K562 (cell line): ENCODE measurements at regions not wholly inside any gene's neighbourhood (a gene's known extent, or its start where the extent isn't known, plus 50 kb on each side); places are given as distances from the start of the nearest gene placed in this dataset.

Source experiments
- ATAC-seq: fragments of 200-7000 bp; cut with Tn5 transposase; 3 replicates; pipeline ENCODE4 v1.9.1; 2020; ENCODE audit warnings: moderate library complexity
- BruUV-seq: library from RNA; stranded (reverse); fragments of 400-500 nt; replicated peaks from 2 replicates; lab custom pipeline; 2021; lab: Mats Ljungman, UMichigan
- CTCF ChIA-PET: fragments of 300-600 bp; formaldehyde crosslinking; extraction: SDS; loops from one replicate; lab custom pipeline; 2021; ENCODE audit warnings: low intra/inter-chr PET ratio; lab: Yijun Ruan, JAX
- POLR2A ChIA-PET: fragments of 300-600, 350-650 bp; sonication (Branson Sonifier 250); formaldehyde crosslinking; extraction: SDS; loops from one replicate; lab custom pipeline; 2021; ENCODE audit warnings: antibody characterized with exemption, inconsistent platforms; lab: Yijun Ruan, JAX
- DNase-seq, 4 experiments: peaks; one replicate each; pipeline versions ENCODE4 v3.0.0 to v3.0.0-alpha.2; 2011 to 2018; ENCODE audit warnings: low spot score in 3 of 4, mixed read lengths in 3 of 4; ENCODE audit errors: extremely low read depth in 1 of 4
- FAIRE-seq: peaks from 2 replicates; lab custom pipeline; 2011; peaks lifted over from hg19 to GRCh38; lab: Jason Lieb, UNC
- H2AFZ ChIP-seq: 2 replicates; pipeline ENCODE4 v1.6.0; 2011; ENCODE audit warnings: low read depth, low read length, control low read depth, inconsistent platforms
- H3K27ac ChIP-seq: fragments of 200-600 bp; 3 replicates; pipeline ENCODE4 v1.8.0; 2011; ENCODE audit warnings: low read depth, mild to moderate bottlenecking, control low read depth, inconsistent platforms, low read length, moderate library complexity, mixed read lengths; ENCODE audit errors: extremely low read depth
- H3K27me3 ChIP-seq, 2 experiments: fragments of 300-600 bp in 1 of 2; 2 replicates in 1 of 2; 3 replicates in 1 of 2; pipeline versions ENCODE4 v1.6.0 to v1.8.0; 2011; ENCODE audit warnings: inconsistent platforms in 2 of 2, low read length in 2 of 2, mild to moderate bottlenecking in 1 of 2, mixed read lengths in 1 of 2, moderate library complexity in 1 of 2; ENCODE audit not compliant: control insufficient read depth in 2 of 2, insufficient read depth in 2 of 2
- H3K36me3 ChIP-seq: fragments of 300-600 bp; 3 replicates; pipeline ENCODE4 v1.8.0; 2011; ENCODE audit warnings: mild to moderate bottlenecking, low read length, inconsistent platforms; ENCODE audit not compliant: control insufficient read depth, insufficient read depth
- H3K4me1 ChIP-seq, 2 experiments: fragments of 200-600 bp in 1 of 2; replicated peaks in 1 of 2; 2 replicates in 1 of 2; 3 replicates in 1 of 2; pipeline versions ENCODE4 v1.5.1 to v1.8.0; 2011; ENCODE audit warnings: inconsistent platforms in 2 of 2, low read length in 2 of 2, mild to moderate bottlenecking in 1 of 2, mixed read lengths in 1 of 2, moderate library complexity in 1 of 2; ENCODE audit not compliant: control insufficient read depth in 2 of 2, insufficient read depth in 2 of 2
- H3K4me2 ChIP-seq: 2 replicates; pipeline ENCODE4 v1.6.1; 2011; ENCODE audit warnings: low read length, control low read depth, inconsistent platforms, mixed read lengths; ENCODE audit not compliant: insufficient read depth
- H3K4me3 ChIP-seq: fragments of 200-600 bp; sonication (generic), shearing (Covaris generic); 2 replicates; pipeline ENCODE4 v1.5.1; 2016; ENCODE audit warnings: control low read depth, inconsistent platforms
- H3K79me2 ChIP-seq: fragments of 200-600 bp; 3 replicates; pipeline ENCODE4 v1.8.0; 2011; ENCODE audit warnings: low read length, inconsistent platforms; ENCODE audit not compliant: control insufficient read depth, insufficient read depth
- H3K9ac ChIP-seq, 2 experiments: 2 replicates each; pipeline versions ENCODE4 v1.6.0 to v1.6.1; 2011; ENCODE audit warnings: low read depth in 2 of 2, low read length in 2 of 2, control low read depth in 1 of 2, inconsistent platforms in 1 of 2, mild to moderate bottlenecking in 1 of 2, mixed read lengths in 1 of 2; ENCODE audit not compliant: insufficient read depth in 1 of 2
- H3K9me1 ChIP-seq: one replicate; pipeline ENCODE4 v1.6.0; 2011; ENCODE audit warnings: inconsistent platforms, mild to moderate bottlenecking, low read length, moderate library complexity; ENCODE audit not compliant: control insufficient read depth, insufficient read depth
- H3K9me3 ChIP-seq: replicated peaks from 2 replicates; pipeline ENCODE4 v1.5.1; 2011; ENCODE audit warnings: low read depth, low read length, inconsistent platforms; ENCODE audit not compliant: control insufficient read depth, insufficient read depth
- H4K20me1 ChIP-seq: replicated peaks from 2 replicates; pipeline ENCODE4 v1.6.1; 2011; ENCODE audit warnings: low read length, inconsistent platforms, mixed read lengths; ENCODE audit not compliant: control insufficient read depth, insufficient read depth
- FIP1L1 ChIP-seq: fragments of 200-400 bp; formaldehyde crosslinking; IDR thresholded peaks from 2 replicates; pipeline ENCODE4 v1.6.1; 2018; ENCODE audit warnings: mild to moderate bottlenecking, low read depth, low read length; ENCODE audit not compliant: poor library complexity, severe bottlenecking
- HOXB6 ChIP-seq: fragments of 250-450 bp; sonication (Bioruptor Pico); IDR thresholded peaks from 2 replicates; pipeline ENCODE4 v1.5.1; 2022; ENCODE audit warnings: mild to moderate bottlenecking, borderline replicate concordance
- SRF ChIP-seq, 2 experiments: fragments of 250-450, 450-650 bp in 1 of 2; sonication (Bioruptor Pico) in 1 of 2; sonication (generic) in 1 of 2; formaldehyde crosslinking; IDR thresholded peaks; 2 replicates each; pipeline versions ENCODE4 v1.5.0 to v1.5.1; 2020 to 2022; ENCODE audit warnings: mild to moderate bottlenecking in 1 of 2, missing genetic modification reagents in 1 of 2
- ZNF311 ChIP-seq: fragments of 250-450 bp; sonication (Bioruptor Pico); IDR thresholded peaks from 2 replicates; pipeline ENCODE4 v1.4.0; 2020; ENCODE audit warnings: mild to moderate bottlenecking, moderate library complexity
- WGBS: fragments of 100-300 bp; shearing (Covaris generic); methylation state at CpG from one replicate; pipeline ENCODE4 v1.1.6; 2016; ENCODE audit warnings: low coverage, mixed read lengths; ENCODE audit not compliant: insufficient coverage; ENCODE audit errors: missing lambda C conversion rate; 5-methylcytosine and 5-hydroxymethylcytosine counted together
- in situ Hi-C: fragments of 300-500 bp; cut with MboI; formaldehyde crosslinking; loops from 4 replicates; pipeline ENCODE4 v1.15.0; 2018; ENCODE audit warnings: inconsistent platforms, mixed read lengths
- intact Hi-C: fragments of 100-400 bp; cut with micrococcal nuclease; formaldehyde crosslinking; loops from 2 replicates; pipeline ENCODE4 v1.14.2; 2022
- TF ChIP-seq, protein P1 (sequence below): sonication (generic); IDR thresholded peaks from 2 replicates; pipeline ENCODE4 v1.6.1; 2016
- TF ChIP-seq, protein P2 (sequence below): fragments of 200-800 bp; sonication (Bioruptor generic); IDR thresholded peaks from 2 replicates; pipeline ENCODE4 v1.6.1; 2016; ENCODE audit warnings: missing genetic modification characterization, missing compliant biosample characterization
- TF ChIP-seq, protein P3 (sequence below): fragments of 450-650 bp; conservative IDR thresholded peaks from 2 replicates; pipeline ENCODE4 v1.6.1; 2016; ENCODE audit warnings: missing genetic modification characterization, low read depth, mild to moderate bottlenecking, control low read depth, missing compliant biosample characterization

DNA sequence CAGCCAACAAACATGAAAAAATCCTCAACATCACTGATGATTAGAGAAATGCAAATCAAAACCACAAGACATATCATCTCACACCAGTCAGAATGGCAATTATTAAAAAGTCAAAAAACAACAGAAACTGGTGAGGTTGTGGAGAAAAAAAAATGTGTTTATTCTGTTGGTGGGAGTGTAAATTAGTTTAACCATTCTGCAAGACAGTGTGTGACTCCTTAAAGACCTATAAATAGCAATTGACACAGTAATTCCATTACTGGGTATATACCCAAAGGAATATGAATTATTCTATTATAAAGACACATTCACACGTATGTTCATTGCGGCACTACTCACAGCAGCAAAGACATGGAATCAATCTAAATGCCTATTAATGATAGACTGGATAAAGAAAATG is 427.3 kb upstream of the CHORDC1 start:
- FAIRE-seq (no peak), ATAC-seq (no peak), DNase-seq (no peak)
- intact Hi-C loops (no loop called here), in situ Hi-C loops (no loop called here)
- Histone ChIP-seq H2AFZ (no peak overlapping the region), H3K79me2 (no peaks in the 10 kb centered on the region), H3K36me3 (no peaks in the 10 kb centered on the region), H3K4me1 (no peaks in the 10 kb centered on the region), H3K4me3 (no peak overlapping the region), H3K27ac (no peak overlapping the region), H3K9me1 (no peaks in the 10 kb centered on the region), H3K9ac (no peak overlapping the region), H3K9me3 (no peaks in the 10 kb centered on the region), H3K27me3 (no peaks in the 10 kb centered on the region), H3K4me2 (no peak overlapping the region), H4K20me1 (no peaks in the 10 kb centered on the region)
- ChIA-PET POLR2A (no interaction called here), CTCF (no interaction called here)
- BruUV-seq: no TSS peak
- WGBS: 0% methylated on average over 2 of the region's 2 CpGs
- no peak for TF ChIP-seq ZNF311 (CRISPR knock-in tag)
- TF ChIP-seq FIP1L1: no peak
- no peak for TF ChIP-seq SRF (CRISPR knock-in tag; IDR thresholded peaks at IDR 0.05)

DNA sequence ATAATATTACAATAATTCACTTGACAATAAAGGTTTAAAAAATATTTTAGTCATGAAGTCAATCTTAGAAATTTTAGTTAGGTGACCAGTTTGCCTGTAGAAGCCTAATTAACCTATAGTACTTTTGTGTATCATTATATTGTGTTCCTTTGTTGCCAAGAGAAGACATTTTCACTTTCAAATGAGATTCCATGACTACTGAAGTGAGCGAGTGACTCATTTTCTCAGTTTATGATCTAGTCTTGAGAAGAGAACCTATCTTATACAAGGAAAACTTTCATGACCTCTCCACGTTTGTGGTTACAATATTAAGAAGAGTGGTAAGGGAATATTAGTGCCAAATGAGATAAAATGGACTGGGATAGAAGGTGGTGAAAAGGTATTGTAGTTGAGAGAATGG is 423.9 kb upstream of the CHORDC1 start:
- no peaks in the 10 kb centered on the region for H3K79me2 ChIP-seq
- H3K4me1 ChIP-seq: no peaks in the 10 kb centered on the region
- no peak overlapping the region for H3K4me3 ChIP-seq
- no peak overlapping the region for H2AFZ ChIP-seq
- no peaks in the 10 kb centered on the region for H4K20me1 ChIP-seq
- no peak for TF ChIP-seq HOXB6 (CRISPR knock-in tag)
- TF ChIP-seq, protein P1, sequence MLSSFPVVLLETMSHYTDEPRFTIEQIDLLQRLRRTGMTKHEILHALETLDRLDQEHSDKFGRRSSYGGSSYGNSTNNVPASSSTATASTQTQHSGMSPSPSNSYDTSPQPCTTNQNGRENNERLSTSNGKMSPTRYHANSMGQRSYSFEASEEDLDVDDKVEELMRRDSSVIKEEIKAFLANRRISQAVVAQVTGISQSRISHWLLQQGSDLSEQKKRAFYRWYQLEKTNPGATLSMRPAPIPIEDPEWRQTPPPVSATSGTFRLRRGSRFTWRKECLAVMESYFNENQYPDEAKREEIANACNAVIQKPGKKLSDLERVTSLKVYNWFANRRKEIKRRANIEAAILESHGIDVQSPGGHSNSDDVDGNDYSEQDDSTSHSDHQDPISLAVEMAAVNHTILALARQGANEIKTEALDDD: no peak
- TF ChIP-seq, protein P2, sequence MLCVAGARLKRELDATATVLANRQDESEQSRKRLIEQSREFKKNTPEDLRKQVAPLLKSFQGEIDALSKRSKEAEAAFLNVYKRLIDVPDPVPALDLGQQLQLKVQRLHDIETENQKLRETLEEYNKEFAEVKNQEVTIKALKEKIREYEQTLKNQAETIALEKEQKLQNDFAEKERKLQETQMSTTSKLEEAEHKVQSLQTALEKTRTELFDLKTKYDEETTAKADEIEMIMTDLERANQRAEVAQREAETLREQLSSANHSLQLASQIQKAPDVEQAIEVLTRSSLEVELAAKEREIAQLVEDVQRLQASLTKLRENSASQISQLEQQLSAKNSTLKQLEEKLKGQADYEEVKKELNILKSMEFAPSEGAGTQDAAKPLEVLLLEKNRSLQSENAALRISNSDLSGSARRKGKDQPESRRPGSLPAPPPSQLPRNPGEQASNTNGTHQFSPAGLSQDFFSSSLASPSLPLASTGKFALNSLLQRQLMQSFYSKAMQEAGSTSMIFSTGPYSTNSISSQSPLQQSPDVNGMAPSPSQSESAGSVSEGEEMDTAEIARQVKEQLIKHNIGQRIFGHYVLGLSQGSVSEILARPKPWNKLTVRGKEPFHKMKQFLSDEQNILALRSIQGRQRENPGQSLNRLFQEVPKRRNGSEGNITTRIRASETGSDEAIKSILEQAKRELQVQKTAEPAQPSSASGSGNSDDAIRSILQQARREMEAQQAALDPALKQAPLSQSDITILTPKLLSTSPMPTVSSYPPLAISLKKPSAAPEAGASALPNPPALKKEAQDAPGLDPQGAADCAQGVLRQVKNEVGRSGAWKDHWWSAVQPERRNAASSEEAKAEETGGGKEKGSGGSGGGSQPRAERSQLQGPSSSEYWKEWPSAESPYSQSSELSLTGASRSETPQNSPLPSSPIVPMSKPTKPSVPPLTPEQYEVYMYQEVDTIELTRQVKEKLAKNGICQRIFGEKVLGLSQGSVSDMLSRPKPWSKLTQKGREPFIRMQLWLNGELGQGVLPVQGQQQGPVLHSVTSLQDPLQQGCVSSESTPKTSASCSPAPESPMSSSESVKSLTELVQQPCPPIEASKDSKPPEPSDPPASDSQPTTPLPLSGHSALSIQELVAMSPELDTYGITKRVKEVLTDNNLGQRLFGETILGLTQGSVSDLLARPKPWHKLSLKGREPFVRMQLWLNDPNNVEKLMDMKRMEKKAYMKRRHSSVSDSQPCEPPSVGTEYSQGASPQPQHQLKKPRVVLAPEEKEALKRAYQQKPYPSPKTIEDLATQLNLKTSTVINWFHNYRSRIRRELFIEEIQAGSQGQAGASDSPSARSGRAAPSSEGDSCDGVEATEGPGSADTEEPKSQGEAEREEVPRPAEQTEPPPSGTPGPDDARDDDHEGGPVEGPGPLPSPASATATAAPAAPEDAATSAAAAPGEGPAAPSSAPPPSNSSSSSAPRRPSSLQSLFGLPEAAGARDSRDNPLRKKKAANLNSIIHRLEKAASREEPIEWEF (CRISPR knock-in tag): no peak
- TF ChIP-seq, protein P3, sequence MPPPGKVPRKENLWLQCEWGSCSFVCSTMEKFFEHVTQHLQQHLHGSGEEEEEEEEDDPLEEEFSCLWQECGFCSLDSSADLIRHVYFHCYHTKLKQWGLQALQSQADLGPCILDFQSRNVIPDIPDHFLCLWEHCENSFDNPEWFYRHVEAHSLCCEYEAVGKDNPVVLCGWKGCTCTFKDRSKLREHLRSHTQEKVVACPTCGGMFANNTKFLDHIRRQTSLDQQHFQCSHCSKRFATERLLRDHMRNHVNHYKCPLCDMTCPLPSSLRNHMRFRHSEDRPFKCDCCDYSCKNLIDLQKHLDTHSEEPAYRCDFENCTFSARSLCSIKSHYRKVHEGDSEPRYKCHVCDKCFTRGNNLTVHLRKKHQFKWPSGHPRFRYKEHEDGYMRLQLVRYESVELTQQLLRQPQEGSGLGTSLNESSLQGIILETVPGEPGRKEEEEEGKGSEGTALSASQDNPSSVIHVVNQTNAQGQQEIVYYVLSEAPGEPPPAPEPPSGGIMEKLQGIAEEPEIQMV (tag): no peak
- H3K9ac ChIP-seq: no peak overlapping the region
- 0 out of 2 replicates have a peak, but pooled peaks cover 1% of the 10 kb centered on the region for H3K9me3 ChIP-seq
- intact Hi-C loops: no loop called here
- no peak overlapping the region for H3K4me2 ChIP-seq
- H3K9me1 ChIP-seq: no peaks in the 10 kb centered on the region
- no peak for FAIRE-seq
- ChIA-PET CTCF (no interaction called here), POLR2A (no interaction called here)
- in situ Hi-C loops: no loop called here
- no peaks in the 10 kb centered on the region for H3K27me3 ChIP-seq
- DNase-seq: no peak
- ATAC-seq: no peak
- BruUV-seq: no TSS peak
- 5% methylated on average over 2 of the region's 2 CpGs for WGBS
- no peaks in the 10 kb centered on the region for H3K36me3 ChIP-seq
- H3K27ac ChIP-seq: no peak overlapping the region
